IPS-NIHi7 (cell line): ENCODE measurements at regions not wholly inside any gene's neighbourhood (a gene's known extent, or its start where the extent isn't known, plus 50 kb on each side); places are given as distances from the start of the nearest gene placed in this dataset.

Experiments
- DNase-seq: peaks from one replicate; pipeline ENCODE4 v3.0.0; 2012; ENCODE audit warnings: mixed read lengths; ENCODE audit errors: extremely low spot score

DNA sequence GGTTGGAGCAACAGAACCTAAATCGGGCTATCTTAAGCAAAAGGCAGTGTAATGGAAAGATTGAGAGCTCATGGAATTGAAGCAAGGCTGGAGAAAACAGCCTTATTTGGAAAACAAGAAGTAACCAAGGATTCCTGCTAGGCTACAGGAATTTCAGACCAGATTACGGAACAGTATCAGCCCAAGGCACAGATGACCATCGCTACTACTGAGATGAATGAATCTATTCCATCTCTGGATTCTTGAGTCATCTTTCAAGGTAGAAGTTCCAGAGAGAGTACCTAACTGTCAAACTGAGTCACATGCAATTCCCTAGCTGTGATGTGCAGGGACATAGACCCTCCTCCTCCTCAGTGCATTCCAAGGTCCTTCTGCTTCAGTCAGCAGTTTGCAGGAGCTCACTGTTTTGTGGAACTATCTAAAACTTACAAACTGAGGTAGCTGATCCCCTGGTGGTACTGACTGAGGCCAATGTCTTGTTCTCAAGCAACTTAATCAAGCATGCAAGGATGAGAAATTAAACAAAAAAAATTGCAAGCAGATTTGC is 62.0 kb upstream of the SMLR1 start:
- peak; percentile 15 for DNase-seq

DNA sequence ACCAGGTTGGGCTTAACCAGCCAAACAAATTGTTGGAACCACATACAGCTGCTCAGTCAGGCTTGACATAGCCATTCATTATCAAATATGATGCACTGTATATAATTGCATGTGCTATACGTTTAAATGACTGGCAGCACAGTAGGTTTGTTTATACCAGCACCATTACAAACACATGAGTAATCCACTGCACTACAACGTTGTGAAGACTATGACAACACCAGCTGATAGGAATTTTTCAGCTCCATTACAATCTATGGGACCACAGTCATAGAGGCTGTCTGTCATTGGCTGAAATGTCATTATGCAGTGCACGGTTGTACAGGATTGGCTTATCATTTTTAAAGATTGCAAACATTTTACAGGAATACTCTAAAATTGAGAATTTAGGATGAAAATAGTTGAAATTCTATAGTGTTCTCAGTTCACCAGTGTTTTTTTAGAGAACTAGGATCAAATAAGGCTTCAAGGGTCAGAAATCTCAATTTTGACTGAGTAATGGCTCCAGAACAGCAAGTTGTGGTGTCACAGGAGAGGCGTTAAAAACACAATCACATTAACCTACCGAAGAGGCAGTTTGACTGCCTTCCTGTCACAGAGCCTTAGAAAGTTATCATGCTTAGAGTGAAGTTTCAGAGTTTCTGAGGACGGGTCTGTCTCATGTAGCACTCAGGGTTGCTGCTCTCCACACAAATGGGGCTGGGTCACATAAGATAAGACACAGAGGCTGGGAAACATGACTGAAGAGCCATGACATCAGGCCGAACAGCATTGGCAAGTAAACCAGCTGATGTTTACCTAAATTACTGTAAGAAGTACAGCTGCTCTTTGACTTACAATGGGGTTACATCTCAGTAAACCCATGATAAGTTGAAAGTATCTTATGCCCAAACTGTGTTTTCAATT is 60.7 kb upstream of the SMLR1 start:
- no peak for DNase-seq

DNA sequence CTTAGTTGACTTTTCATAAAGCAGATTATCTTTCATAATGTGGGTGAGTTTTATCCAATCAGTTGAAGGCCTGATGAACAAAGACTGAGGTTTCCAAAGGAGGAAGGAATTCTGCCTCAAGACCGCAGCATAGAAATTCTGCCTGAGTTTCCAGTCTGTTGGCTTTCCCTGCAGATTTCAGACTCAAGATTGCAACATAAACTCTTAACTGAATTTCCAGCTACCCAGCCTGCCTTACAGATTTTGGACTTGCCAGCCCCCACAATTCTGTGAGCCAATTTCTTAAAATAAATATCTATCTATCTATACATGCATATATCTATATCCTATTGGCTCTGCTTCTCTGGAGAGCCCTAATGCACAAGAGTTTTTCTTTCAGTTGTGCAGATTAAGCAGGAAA is 57.3 kb upstream of the SMLR1 start:
- no peak for DNase-seq

DNA sequence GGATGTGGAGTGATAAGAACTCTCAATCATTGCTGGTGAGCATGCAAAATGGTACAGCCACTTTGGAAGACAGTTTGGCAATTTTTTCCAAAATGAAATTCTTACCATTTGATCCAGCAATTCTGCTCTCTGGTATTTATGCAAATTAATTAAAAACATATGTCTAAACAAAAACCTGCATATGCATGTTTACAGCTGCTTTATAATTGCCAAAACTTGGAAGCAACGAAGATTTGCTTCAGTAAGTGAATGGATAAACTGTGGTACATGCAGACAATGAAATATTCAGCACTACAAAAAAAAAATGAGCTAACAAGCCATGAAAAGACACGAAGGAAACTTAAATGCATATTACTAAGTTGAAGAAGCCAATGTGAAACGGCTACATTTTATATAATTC is 55.5 kb upstream of the SMLR1 start:
- DNase-seq, result no peak

DNA sequence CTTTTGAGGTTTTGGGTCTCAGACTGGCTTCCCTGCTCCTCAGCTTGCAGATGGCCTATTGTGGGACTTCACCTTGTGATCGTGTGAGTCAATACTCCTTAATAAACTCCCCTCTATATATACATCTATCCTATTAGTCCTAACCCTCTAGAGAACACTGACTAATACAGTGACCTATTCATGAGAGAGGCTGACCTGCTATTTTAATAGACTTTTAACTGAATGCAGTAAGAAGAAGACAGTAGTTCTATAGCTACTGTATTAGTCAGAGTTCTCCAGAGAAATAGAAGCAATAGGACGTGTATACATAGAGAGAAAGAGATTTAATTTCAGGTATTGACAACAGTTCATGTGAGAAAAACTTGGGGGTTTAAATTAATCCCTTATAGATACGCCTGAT is 53.3 kb upstream of the SMLR1 start:
- no peak for DNase-seq

DNA sequence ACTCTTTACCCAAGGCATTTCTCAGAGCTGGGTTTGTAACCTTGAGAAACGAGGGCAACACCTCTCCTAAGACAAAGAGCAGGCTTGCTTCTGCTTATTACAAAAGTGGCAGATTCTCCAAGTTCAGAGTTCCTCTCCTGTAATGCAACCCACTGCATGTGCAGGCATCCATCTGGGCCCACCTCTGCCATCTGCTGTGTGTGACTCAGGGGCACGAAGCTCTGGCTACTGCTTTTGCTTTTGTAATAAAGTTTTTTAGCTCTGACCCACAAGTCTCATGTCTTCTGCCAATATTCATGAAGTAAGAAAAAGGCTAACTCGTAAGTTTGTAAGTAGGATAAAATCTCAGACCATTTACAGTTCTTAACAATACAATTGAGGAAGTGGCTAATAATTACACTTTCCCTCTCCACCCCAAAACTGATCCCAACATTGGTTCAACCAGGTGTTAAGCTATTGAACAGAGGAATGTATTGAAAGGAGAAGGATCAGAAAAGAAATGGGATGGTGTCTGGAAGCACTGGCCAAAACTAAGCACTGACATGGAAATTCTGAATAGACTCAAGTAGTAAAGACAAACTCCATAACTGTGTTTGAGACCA is 51.7 kb upstream of the SMLR1 start:
- DNase-seq, result no peak

DNA sequence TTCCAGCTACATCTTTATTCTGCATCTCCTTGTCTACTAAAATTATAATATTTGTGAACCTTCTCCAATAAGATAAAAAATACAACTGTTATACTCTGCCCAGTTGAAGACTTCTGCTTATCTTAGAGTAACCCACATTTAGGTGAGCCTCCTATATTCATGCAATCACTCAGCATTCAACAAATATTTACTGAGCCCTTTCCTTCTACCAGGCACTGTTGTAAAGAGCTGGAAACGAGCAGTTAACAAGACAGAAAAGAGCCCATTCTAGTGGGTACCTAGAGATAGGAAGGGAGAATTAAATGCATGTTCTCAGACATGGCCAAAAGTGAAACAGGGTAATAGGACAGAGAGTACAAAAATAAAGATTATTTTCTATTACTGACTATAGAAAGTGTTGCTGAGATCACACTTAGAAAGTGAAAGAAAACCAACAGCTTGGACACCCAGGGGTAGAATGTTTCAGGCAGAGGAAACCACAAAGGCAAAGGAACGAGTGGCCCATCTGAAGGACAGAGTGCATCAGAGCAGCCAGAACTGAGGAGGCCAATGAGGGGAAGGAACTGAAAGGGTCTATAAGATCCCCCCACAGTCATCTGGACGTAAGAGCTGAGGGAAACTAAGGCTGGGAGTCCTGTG is 50.8 kb upstream of the SMLR1 start:
- no peak for DNase-seq
